ENCODE measurements at regions not wholly inside any gene's neighbourhood (a gene's known extent, or its start where the extent isn't known, plus 50 kb on each side); places are given as distances from the start of the nearest gene placed in this dataset.

GRCh38 chr18:22826726-22827125, 106.4 kb upstream of the RBBP8 start:
- no peak for TF ChIP-seq CTCF (IDR thresholded peaks at IDR 0.05; ENCODE audit: low read depth, low read length, poor library complexity, severe bottlenecking)
- no peak for TF ChIP-seq EZH2phosphoT487 (IDR thresholded peaks at IDR 0.05; ENCODE audit: borderline replicate concordance, low read length)

All from DOHH2 (cell line).